IPS DF 6.9 (cell line): ENCODE measurements at regions not wholly inside any gene's neighbourhood (a gene's known extent, or its start where the extent isn't known, plus 50 kb on each side); places are given as distances from the start of the nearest gene placed in this dataset.
"Not testable (repeated sequence)": the region's sequence is repeated elsewhere in the genome, so short reads cannot be mapped to it uniquely, and the experiment has no call there.

ENCODE experiments used
- DNase-seq: peaks from one replicate; pipeline ENCODE4 v3.0.0-alpha.2; 2013; ENCODE audit warnings: low read depth, low spot score
- H3K27ac ChIP-seq: one replicate; pipeline ENCODE4 v1.5.1; 2013; ENCODE audit warnings: low read length, control low read depth
- H3K27me3 ChIP-seq: 2 replicates; pipeline ENCODE4 v1.6.1; 2013; ENCODE audit warnings: mild to moderate bottlenecking, low read length; ENCODE audit not compliant: control insufficient read depth, insufficient read depth
- H3K36me3 ChIP-seq: 2 replicates; pipeline ENCODE4 v1.6.1; 2013; ENCODE audit warnings: low read length; ENCODE audit not compliant: control insufficient read depth, insufficient read depth
- H3K4me1 ChIP-seq: 2 replicates; pipeline ENCODE4 v1.6.1; 2013; ENCODE audit warnings: low read length; ENCODE audit not compliant: control insufficient read depth, insufficient read depth
- H3K4me3 ChIP-seq: 2 replicates; pipeline ENCODE4 v1.5.1; 2013; ENCODE audit warnings: mild to moderate bottlenecking, low read length
- H3K9me3 ChIP-seq: 2 replicates; pipeline ENCODE4 v1.6.1; 2013; ENCODE audit warnings: low read length, inconsistent platforms; ENCODE audit not compliant: control insufficient read depth, insufficient read depth
- WGBS: extraction: QIAGEN DNeasy Blood & Tissue Kit; methylation state at CpG from one replicate; pipeline ENCODE4 v1.1.7; 2013; ENCODE audit warnings: mixed read lengths, missing lambda C conversion rate; ENCODE audit not compliant: insufficient read length, insufficient coverage; 5-methylcytosine and 5-hydroxymethylcytosine counted together

GRCh38 chrX:107360788-107361360 is 88.6 kb upstream of the FRMPD3 start:
- no CpG with 5 or more reads among the region's 2 CpGs for WGBS
- no peaks in the 10 kb centered on the region for H3K9me3 ChIP-seq
- no peaks in the 10 kb centered on the region for H3K27me3 ChIP-seq
- no peaks in the 10 kb centered on the region for H3K36me3 ChIP-seq
- no peak for DNase-seq
- H3K4me1 ChIP-seq = peaks cover 3% of the 10 kb centered on the region; the same call in 1 of the 2 replicates
- no peak overlapping the region for H3K27ac ChIP-seq
- no peak overlapping the region for H3K4me3 ChIP-seq

DNA sequence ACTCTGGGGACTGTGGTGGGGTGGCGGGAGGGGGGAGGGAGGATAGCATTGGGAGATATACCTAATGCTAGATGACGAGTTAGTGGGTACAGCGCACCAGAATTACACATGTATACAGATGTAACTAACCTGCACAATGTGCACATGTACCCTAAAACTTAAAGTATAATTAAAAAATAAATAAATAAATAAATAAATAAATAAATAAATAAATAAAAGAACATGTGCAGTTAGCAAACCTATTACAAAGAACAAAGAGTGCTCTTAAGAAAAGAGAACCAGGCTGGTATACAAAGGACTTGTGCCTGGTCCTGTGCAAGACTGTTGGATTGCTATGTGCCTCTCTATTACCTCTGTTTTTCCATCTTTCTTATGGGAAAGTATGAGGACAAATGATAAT is 79.3 kb upstream of the FRMPD3 start:
- DNase-seq, H3K36me3 ChIP-seq, H3K4me3 ChIP-seq, H3K27me3 ChIP-seq, H3K4me1 ChIP-seq, H3K9me3 ChIP-seq, H3K27ac ChIP-seq: not testable (repeated sequence)
- WGBS = no CpG with 5 or more reads among the region's 3 CpGs

- DNase-seq = peak; percentile 13
- Histone ChIP-seq H3K9me3 (no peaks in the 10 kb centered on the region), H3K27me3 (no peaks in the 10 kb centered on the region), H3K36me3 (no peaks in the 10 kb centered on the region), H3K4me3 (no peak overlapping the region), H3K4me1 (no peaks in the 10 kb centered on the region), H3K27ac (no peak overlapping the region)
- no CpG with 5 or more reads among the region's 2 CpGs for WGBS
Observed at GRCh38 chrX:107374132-107374531, 75.3 kb upstream of the FRMPD3 start.

GRCh38 chrX:107374831-107375230 is 74.6 kb upstream of the FRMPD3 start:
- Histone ChIP-seq H3K4me3 (no peak overlapping the region), H3K27me3 (no peaks in the 10 kb centered on the region), H3K4me1 (no peaks in the 10 kb centered on the region), H3K9me3 (no peaks in the 10 kb centered on the region), H3K36me3 (no peaks in the 10 kb centered on the region), H3K27ac (no peak overlapping the region)
- DNase-seq = no peak

- not testable (repeated sequence) for H3K27ac ChIP-seq, H3K27me3 ChIP-seq, H3K9me3 ChIP-seq, H3K4me3 ChIP-seq, H3K4me1 ChIP-seq, DNase-seq, H3K36me3 ChIP-seq
Observed at GRCh38 chrX:107376186-107376585, 73.3 kb upstream of the FRMPD3 start.

DNA sequence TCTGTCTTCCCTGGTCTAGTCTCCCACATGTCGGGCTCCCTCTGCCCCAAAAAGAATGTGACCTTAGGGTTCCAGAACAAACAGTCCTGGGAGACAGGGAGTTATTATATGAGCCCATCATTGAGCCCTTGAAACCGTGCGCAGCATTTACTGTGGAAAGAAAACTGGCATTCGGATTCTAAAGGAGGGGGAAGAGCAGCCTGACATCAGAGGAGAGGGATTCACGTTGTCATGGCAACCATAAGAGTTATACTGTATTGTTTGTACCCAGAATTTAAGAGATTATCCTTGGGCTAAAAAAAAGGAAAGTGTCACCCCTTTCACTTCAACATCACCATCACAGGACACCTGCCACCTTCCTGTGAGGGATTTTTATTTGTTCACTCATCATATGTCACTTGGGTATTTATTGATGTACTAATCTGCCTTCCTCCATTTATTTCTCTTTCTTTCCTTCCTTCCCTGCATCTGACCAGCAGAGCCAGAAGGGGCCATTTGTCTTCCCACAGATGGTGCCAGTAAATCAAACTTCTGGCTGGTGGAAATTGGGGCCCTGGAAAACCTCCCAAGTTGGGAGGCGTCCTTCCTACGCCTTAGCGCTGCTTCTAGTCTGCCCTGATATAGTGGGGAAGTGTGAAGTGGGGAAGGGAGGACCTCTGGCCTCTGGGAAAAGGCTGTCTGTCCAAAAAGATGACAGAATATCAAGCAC is 64.9 kb upstream of the FRMPD3 start:
- Histone ChIP-seq H3K27ac (no peak overlapping the region), H3K9me3 (no peaks in the 10 kb centered on the region), H3K4me3 (no peak overlapping the region), H3K4me1 (no peaks in the 10 kb centered on the region; the same call in 1 of the 2 replicates), H3K36me3 (no peaks in the 10 kb centered on the region), H3K27me3 (no peaks in the 10 kb centered on the region)
- WGBS = no CpG with 5 or more reads among the region's 8 CpGs
- no peak for DNase-seq

GRCh38 chrX:107389726-107390125 is 59.7 kb upstream of the FRMPD3 start:
- H3K27me3 ChIP-seq = no peaks in the 10 kb centered on the region
- H3K4me1 ChIP-seq = no peaks in the 10 kb centered on the region; the same call in 1 of the 2 replicates
- H3K9me3 ChIP-seq = no peaks in the 10 kb centered on the region
- H3K27ac ChIP-seq = no peak overlapping the region
- no CpG with 5 or more reads among the region's 2 CpGs for WGBS
- no peak for DNase-seq
- no peak overlapping the region for H3K4me3 ChIP-seq
- no peaks in the 10 kb centered on the region for H3K36me3 ChIP-seq

GRCh38 chrX:107393656-107394055 is 55.8 kb upstream of the FRMPD3 start:
- not testable (repeated sequence) for H3K27ac ChIP-seq, DNase-seq, H3K27me3 ChIP-seq, H3K4me1 ChIP-seq, H3K36me3 ChIP-seq, H3K9me3 ChIP-seq, H3K4me3 ChIP-seq
- WGBS = no CpG with 5 or more reads among the region's 1 CpG

DNA sequence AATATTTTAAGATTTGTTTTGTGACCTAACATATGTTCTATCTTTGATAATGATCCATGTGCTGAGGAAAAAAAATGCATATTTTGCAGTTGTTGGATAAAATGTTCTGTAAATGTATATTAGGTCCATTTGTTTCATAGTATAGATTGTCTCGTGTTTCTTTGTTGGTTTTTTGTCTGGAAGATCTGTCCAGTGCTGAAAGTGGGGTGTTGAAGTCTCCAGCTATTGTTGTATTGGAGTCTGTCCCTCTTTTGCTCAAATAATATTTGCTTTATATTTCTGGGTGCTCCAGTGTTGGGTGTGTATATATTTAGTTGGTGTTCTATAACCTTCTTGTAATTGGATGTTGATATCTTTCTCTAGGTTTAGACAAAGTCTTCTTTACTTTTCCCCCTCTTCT is 53.2 kb upstream of the FRMPD3 start:
- WGBS = no CpG with 5 or more reads among the region's 1 CpG
- no peak for DNase-seq

GRCh38 chrX:107396783-107397182 is 52.7 kb upstream of the FRMPD3 start:
- H3K9me3 ChIP-seq = no peaks in the 10 kb centered on the region
- H3K27ac ChIP-seq = no peak overlapping the region
- no peaks in the 10 kb centered on the region for H3K36me3 ChIP-seq
- H3K4me1 ChIP-seq = no peaks in the 10 kb centered on the region
- WGBS = no CpG with 5 or more reads among the region's 6 CpGs
- H3K27me3 ChIP-seq = no peaks in the 10 kb centered on the region
- DNase-seq = no peak
- H3K4me3 ChIP-seq = no peak overlapping the region

More for the DNA sequence above, 53.2 kb upstream of the FRMPD3 start:
- Histone ChIP-seq H3K27me3 (no peaks in the 10 kb centered on the region), H3K4me1 (no peaks in the 10 kb centered on the region), H3K4me3 (no peak overlapping the region), H3K36me3 (no peaks in the 10 kb centered on the region), H3K27ac (no peak overlapping the region), H3K9me3 (no peaks in the 10 kb centered on the region)

DNA sequence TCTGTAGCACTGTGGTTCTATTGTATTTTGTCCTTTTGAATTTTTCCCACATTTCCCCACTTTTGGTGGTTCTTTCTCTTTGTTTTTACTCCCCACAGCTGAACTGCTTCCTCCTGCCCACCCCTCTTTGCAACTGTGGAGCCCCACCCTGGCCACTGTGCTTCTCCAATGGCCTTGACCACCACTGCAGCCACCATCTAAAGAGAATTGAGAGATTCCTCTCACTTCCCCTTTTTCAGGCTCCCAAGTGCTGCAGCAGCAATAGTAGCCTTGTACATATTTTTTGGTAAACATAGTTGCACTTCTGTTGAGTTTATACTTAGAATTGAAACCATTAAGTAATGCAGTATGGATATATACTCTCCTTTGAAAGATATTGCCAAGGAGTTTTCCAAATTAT is 51.3 kb upstream of the FRMPD3 start:
- no peaks in the 10 kb centered on the region for H3K36me3 ChIP-seq
- no peaks in the 10 kb centered on the region for H3K4me1 ChIP-seq
- DNase-seq = no peak
- no peak overlapping the region for H3K27ac ChIP-seq
- H3K27me3 ChIP-seq = no peaks in the 10 kb centered on the region
- H3K4me3 ChIP-seq = no peak overlapping the region
- H3K9me3 ChIP-seq = no peaks in the 10 kb centered on the region
